GM12891 (cell line): ENCODE measurements at regions not wholly inside any gene's neighbourhood (a gene's known extent, or its start where the extent isn't known, plus 50 kb on each side); places are given as distances from the start of the nearest gene placed in this dataset.

Experiments used
- POLR2A ChIP-seq: IDR thresholded peaks from 2 replicates; pipeline ENCODE4 v1.6.1; 2011; ENCODE audit warnings: low read depth, low read length, control low read depth
- POLR2AphosphoS5 ChIP-seq: IDR thresholded peaks from 2 replicates; pipeline ENCODE4 v1.6.1; 2011; ENCODE audit warnings: low read depth, low read length, control low read depth
- SPI1 ChIP-seq: IDR thresholded peaks from 2 replicates; pipeline ENCODE4 v1.6.1; 2011; ENCODE audit warnings: low read depth, low read length, control low read depth
- TAF1 ChIP-seq: IDR thresholded peaks from 2 replicates; pipeline ENCODE4 v1.6.1; 2011; ENCODE audit warnings: low read depth, low read length, control low read depth

GRCh38 chrX:113954297-113954696 is 629.6 kb upstream of the HTR2C start:
- no peak for TF ChIP-seq POLR2AphosphoS5
- no peak for TF ChIP-seq POLR2A
- no peak for TF ChIP-seq SPI1
- TF ChIP-seq TAF1, result no peak
